ENCODE measurements at regions not wholly inside any gene's neighbourhood (a gene's known extent, or its start where the extent isn't known, plus 50 kb on each side); places are given as distances from the start of the nearest gene placed in this dataset.

DNA sequence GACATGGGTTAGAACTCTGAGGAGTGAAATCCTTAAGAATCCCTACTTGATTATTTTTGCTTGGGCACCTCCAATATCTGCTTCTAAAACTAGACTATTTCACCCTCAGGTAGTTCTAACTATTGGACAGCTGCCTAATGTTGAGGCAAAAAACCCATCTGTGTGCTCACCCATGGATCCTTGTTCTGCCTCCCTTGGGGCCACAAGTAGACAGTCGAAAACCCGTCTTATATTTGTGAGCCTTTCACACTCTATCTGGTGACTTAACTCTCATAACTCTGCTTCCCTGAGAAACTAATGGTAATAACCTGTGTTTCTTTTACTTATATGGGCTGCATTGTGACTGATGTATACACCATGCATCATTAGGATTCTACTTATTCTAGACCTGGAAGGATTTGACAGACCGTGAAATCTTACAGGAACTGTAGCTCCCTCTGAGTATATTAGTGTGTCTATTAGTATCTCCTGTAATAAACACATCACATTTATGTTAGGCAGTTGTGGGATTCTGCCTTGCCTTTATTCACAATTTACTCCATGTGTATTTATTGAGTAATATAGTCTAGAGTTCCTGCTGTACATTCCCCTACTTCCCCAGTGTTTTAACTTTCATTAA lies 94.6 kb upstream of the SGCD start:
- TF ChIP-seq, protein P1, sequence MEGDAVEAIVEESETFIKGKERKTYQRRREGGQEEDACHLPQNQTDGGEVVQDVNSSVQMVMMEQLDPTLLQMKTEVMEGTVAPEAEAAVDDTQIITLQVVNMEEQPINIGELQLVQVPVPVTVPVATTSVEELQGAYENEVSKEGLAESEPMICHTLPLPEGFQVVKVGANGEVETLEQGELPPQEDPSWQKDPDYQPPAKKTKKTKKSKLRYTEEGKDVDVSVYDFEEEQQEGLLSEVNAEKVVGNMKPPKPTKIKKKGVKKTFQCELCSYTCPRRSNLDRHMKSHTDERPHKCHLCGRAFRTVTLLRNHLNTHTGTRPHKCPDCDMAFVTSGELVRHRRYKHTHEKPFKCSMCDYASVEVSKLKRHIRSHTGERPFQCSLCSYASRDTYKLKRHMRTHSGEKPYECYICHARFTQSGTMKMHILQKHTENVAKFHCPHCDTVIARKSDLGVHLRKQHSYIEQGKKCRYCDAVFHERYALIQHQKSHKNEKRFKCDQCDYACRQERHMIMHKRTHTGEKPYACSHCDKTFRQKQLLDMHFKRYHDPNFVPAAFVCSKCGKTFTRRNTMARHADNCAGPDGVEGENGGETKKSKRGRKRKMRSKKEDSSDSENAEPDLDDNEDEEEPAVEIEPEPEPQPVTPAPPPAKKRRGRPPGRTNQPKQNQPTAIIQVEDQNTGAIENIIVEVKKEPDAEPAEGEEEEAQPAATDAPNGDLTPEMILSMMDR (IDR thresholded peaks at IDR 0.05; ENCODE audit: low read depth, low read length, missing control alignments): no peak
- DNase-seq (ENCODE audit: low read depth): no peak
- H3K4me3 ChIP-seq (ENCODE audit: low read depth, low read length): no peak overlapping the region
- in situ Hi-C loops (cut with HindIII; ENCODE audit: low sequenced_read_pairs): no loop called here

- DNase-seq (ENCODE audit: low read depth): no peak
- H3K4me3 ChIP-seq (ENCODE audit: low read depth, low read length): no peak overlapping the region
- TF ChIP-seq, protein P1 (IDR thresholded peaks at IDR 0.05; ENCODE audit: low read depth, low read length, missing control alignments): no peak
- in situ Hi-C loops (cut with HindIII; ENCODE audit: low sequenced_read_pairs): no loop called here
These were observed 89.6 kb upstream of the SGCD start for GRCh38 chr5:156237361-156237760.

DNA sequence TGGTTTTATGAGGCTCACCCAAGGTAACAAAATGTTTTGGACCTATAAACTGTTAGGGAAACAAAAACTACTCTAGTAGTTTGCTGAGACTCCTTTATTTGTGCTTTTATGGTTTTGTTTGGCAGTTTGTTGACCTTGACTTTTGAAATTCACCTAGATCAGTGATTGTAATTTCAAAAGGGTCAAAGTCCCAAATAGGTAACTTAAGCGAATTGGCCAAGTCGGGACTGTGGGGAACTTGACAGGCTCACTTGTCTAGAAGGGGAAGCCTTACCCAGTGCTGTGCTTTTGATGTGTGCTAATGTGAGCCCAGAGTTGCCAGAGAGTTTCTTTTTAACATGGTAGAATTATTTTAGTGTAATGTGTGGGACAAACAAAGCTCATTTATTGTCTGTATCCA lies 87.2 kb upstream of the SGCD start:
- DNase-seq (ENCODE audit: low read depth): no peak
- no peak overlapping the region for H3K4me3 ChIP-seq (ENCODE audit: low read depth, low read length)
- TF ChIP-seq, protein P1 (IDR thresholded peaks at IDR 0.05; ENCODE audit: low read depth, low read length, missing control alignments): no peak
- in situ Hi-C loops (cut with HindIII; ENCODE audit: low sequenced_read_pairs): no loop called here

GRCh38 chr5:156240414-156240813 lies 86.5 kb upstream of the SGCD start:
- no peak overlapping the region for H3K4me3 ChIP-seq (ENCODE audit: low read depth, low read length)
- TF ChIP-seq, protein P1 (IDR thresholded peaks at IDR 0.05; ENCODE audit: low read depth, low read length, missing control alignments): no peak
- in situ Hi-C loops (cut with HindIII; ENCODE audit: low sequenced_read_pairs): no loop called here
- DNase-seq (ENCODE audit: low read depth): no peak

DNA sequence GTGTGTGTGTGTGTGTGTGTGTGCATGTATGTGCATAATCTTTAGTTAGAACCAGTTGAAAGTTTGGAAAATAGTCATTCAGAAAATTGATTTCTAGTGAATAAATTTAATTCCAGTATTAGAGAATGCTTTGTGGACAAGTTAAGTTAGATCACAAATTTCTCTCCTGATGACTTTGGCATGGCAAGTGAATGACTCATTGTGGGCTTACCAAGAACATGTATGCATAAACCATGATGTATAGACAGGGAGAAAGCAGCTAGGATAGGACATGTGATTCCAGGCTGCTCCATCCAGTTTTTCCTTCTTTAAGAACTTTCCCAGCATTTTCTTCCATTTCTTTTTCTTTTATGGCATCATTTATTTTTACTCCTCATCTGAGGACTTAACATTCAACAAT lies 85.7 kb upstream of the SGCD start:
- no peak overlapping the region for H3K4me3 ChIP-seq (ENCODE audit: low read depth, low read length)
- no peak for DNase-seq (ENCODE audit: low read depth)
- in situ Hi-C loops (cut with HindIII; ENCODE audit: low sequenced_read_pairs): no loop called here
- TF ChIP-seq, protein P1 (IDR thresholded peaks at IDR 0.05; ENCODE audit: low read depth, low read length, missing control alignments): no peak

DNA sequence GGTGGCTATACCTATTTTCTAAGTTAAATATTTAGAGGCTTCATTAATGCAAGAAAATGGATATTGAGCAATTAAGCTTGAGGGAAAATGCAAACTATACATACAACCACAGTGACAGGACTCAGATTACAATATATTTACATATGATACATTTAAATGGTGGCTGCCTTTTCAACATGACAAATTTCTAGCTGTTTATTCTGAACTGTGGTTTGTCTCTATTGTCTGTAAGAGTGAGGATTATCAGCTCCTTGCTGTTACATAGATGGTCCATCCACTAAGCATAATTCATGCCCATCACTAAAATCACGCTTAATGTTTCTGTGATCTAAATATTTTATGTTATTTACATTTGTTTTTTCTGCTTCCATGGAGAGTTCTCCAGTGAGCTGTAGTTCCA lies 81.1 kb upstream of the SGCD start:
- H3K4me3 ChIP-seq (ENCODE audit: low read depth, low read length): no peak overlapping the region
- DNase-seq (ENCODE audit: low read depth): no peak
- TF ChIP-seq, protein P1 (IDR thresholded peaks at IDR 0.05; ENCODE audit: low read depth, low read length, missing control alignments): no peak
- in situ Hi-C loops (cut with HindIII; ENCODE audit: low sequenced_read_pairs): no loop called here
